Body of pancreas (tissue), 4 donors: ENCODE measurements at regions not wholly inside any gene's neighbourhood (a gene's known extent, or its start where the extent isn't known, plus 50 kb on each side); places are given as distances from the start of the nearest gene placed in this dataset.

Experiments used
- POLR2A ChIP-seq, 3 donors: fragments of 450-650 bp; IDR thresholded peaks; one replicate each; pipeline ENCODE4 v1.6.1; 2016; ENCODE audit warnings: antibody characterized with exemption in 3 of 3, mild to moderate bottlenecking in 2 of 3
- TF ChIP-seq, protein P1 (sequence below), 7 experiments: fragments of 450-650 bp in 4 of 7; fragments of 200-600 bp in 3 of 7; sonication (generic) in 3 of 7; IDR thresholded peaks; one replicate each; pipeline ENCODE4 v1.5.1; 2016 to 2019; ENCODE audit warnings: antibody characterized with exemption in 7 of 7

DNA sequence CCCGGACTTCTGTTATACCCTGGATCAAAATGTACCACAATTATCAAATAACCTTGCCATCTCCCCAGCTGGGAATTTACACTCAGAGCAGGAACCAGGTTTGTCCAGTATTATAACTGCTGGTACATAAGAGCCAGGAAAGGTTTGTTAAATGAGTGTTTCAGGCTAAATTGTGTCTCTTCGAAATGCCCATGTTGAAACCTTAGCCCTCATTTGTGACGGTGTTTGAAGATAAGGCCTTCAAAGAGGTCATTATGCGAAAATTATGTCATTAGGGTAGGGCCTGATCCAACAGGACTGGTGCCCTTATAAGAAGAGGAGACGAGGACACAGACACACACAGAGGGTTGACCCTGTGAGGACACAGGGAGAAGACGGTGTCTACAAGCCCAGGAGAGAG is 73.5 kb upstream of the DHRSX start:
- TF ChIP-seq, protein P1, sequence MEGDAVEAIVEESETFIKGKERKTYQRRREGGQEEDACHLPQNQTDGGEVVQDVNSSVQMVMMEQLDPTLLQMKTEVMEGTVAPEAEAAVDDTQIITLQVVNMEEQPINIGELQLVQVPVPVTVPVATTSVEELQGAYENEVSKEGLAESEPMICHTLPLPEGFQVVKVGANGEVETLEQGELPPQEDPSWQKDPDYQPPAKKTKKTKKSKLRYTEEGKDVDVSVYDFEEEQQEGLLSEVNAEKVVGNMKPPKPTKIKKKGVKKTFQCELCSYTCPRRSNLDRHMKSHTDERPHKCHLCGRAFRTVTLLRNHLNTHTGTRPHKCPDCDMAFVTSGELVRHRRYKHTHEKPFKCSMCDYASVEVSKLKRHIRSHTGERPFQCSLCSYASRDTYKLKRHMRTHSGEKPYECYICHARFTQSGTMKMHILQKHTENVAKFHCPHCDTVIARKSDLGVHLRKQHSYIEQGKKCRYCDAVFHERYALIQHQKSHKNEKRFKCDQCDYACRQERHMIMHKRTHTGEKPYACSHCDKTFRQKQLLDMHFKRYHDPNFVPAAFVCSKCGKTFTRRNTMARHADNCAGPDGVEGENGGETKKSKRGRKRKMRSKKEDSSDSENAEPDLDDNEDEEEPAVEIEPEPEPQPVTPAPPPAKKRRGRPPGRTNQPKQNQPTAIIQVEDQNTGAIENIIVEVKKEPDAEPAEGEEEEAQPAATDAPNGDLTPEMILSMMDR (IDR thresholded peaks at IDR 0.05), result no peak
- TF ChIP-seq POLR2A (IDR thresholded peaks at IDR 0.05), result no peak
